Activated CD8-positive, alpha-beta T cell treated with anti-CD3 and anti-CD28 coated beads, Interleukin-2, amount 10 ng/mL, durations not matched to agents 7 days and 5 days (primary cell): ENCODE measurements at regions not wholly inside any gene's neighbourhood (a gene's known extent, or its start where the extent isn't known, plus 50 kb on each side); places are given as distances from the start of the nearest gene placed in this dataset.

ENCODE experiments used
- ATAC-seq: fragments of 150-1000 bp; cut with Tn5 transposase; one replicate; pipeline ENCODE4 v1.10.0; 2021; ENCODE audit warnings: moderate library complexity
- CTCF ChIA-PET: fragments of 350-600 bp; sonication (Branson Sonifier 250); formaldehyde crosslinking; loops from one replicate; lab custom pipeline; 2021; ENCODE audit warnings: antibody characterized with exemption; lab: Charles Lee
- POLR2A ChIA-PET: fragments of 350-600 bp; sonication (Branson Sonifier 250); formaldehyde crosslinking; loops from one replicate; lab custom pipeline; 2021; ENCODE audit warnings: antibody characterized with exemption; lab: Charles Lee
- DNase-seq: peaks from one replicate; pipeline ENCODE4 v3.0.0-alpha.2; 2020
- H3K27ac Mint-ChIP-seq: one replicate; pipeline ENCODE4 v1.8.0; 2021; ENCODE audit warnings: mild to moderate bottlenecking, mixed read lengths
- H3K27me3 Mint-ChIP-seq: one replicate; pipeline ENCODE4 v1.8.0; 2021; ENCODE audit warnings: low read depth, mixed read lengths
- H3K36me3 Mint-ChIP-seq: one replicate; pipeline ENCODE4 v1.8.0; 2021; ENCODE audit warnings: low read depth, mixed read lengths
- H3K4me1 Mint-ChIP-seq: one replicate; pipeline ENCODE4 v1.8.0; 2021; ENCODE audit warnings: low read depth, mixed read lengths
- H3K4me3 Mint-ChIP-seq: one replicate; pipeline ENCODE4 v1.8.0; 2021; ENCODE audit warnings: mild to moderate bottlenecking, mixed read lengths
- H3K9me3 Mint-ChIP-seq: one replicate; pipeline ENCODE4 v1.8.0; 2022; ENCODE audit warnings: mixed read lengths; ENCODE audit not compliant: insufficient read depth

DNA sequence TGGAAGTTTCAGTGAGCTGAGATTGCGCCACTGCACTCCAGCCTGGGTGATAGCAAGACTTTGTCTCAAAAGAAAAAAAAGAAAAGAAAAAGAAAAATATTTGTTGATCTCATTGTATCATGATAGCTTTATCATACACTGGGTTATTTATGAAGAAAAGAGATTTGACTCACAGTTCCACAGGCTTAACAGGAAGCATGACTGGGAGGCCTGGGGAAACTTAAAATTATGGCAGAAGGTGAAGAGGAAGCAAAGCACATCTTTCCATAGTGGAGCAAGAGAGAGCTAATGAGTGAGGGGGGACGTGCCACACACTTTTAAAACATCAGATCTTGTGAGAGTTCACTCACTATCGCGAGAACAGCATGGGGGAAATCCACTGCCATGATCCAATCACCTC lies 72.7 kb upstream of the FUT8 start:
- Mint-ChIP-seq H3K27ac (no peak overlapping the region), H3K9me3 (no peaks in the 10 kb centered on the region), H3K36me3 (peaks cover 31% of the 10 kb centered on the region), H3K27me3 (no peaks in the 10 kb centered on the region), H3K4me1 (peaks cover 63% of the 10 kb centered on the region), H3K4me3 (peak overlapping the region; percentile 40)
- ChIA-PET POLR2A (no interaction called here), CTCF (no interaction called here)
- no peak for ATAC-seq
- no peak for DNase-seq

DNA sequence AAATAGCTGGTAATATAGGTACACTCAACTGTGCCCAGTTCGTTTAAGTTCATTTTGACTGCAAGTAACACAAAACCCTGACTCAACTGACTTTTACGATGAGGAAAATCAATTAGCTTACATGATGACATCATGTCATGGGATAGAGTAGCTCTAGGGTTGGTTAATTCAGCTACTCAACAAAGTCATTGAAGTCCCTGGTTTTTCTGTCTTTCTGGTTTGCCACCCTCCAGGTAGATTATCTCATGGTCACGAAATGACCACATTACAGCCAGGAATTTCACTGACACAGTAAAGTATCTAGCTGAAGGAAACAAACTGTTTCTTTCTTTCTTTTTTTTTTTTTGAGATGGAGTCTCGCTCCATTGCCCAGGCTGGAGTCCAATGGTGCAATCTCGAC lies 68.5 kb upstream of the FUT8 start:
- Mint-ChIP-seq H3K4me1 (peaks cover 47% of the 10 kb centered on the region), H3K4me3 (no peak overlapping the region), H3K36me3 (peaks cover 55% of the 10 kb centered on the region), H3K27me3 (no peaks in the 10 kb centered on the region), H3K27ac (no peak overlapping the region), H3K9me3 (no peaks in the 10 kb centered on the region)
- ChIA-PET CTCF (interaction anchor here (0.9 to 1.7 kb wide), 7 partner anchors 11 to 69 kb away, joined by 3 to 6 read pairs (median 4); partner anchors contain the start of gene FUT8), POLR2A (interaction anchor here (1.3 kb wide), 1 partner anchor 57 kb away, joined by 4 read pairs; no protein-coding TSS in a partner anchor)
- DNase-seq = no peak
- no peak for ATAC-seq

DNA sequence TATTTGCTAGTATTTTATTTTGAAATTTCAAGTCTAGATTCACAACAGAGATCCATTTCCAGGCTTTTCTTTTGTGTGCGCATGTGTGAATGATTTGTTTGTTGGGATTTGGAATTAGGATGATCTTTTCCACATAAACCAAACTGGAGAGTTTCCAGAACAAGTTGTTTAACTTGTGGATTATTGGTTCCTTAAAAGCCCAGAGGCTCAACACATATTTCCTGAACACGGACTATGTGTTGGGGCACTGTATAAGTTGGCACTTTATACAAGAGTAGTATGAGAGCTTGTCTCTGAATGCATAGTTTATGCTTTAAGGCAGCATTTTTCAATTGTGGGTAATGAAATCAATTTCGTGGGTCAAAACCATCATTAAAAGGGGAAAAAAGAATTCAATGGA lies 67.3 kb upstream of the FUT8 start:
- no peak for DNase-seq
- ChIA-PET CTCF (no interaction called here), POLR2A (interaction anchor here (0.7 kb wide), 1 partner anchor 175 kb away, joined by 3 read pairs; no protein-coding TSS in a partner anchor)
- Mint-ChIP-seq H3K36me3 (peaks cover 58% of the 10 kb centered on the region), H3K27ac (no peak overlapping the region), H3K9me3 (no peaks in the 10 kb centered on the region), H3K4me3 (no peak overlapping the region), H3K4me1 (peaks cover 39% of the 10 kb centered on the region), H3K27me3 (no peaks in the 10 kb centered on the region)
- ATAC-seq = no peak

DNA sequence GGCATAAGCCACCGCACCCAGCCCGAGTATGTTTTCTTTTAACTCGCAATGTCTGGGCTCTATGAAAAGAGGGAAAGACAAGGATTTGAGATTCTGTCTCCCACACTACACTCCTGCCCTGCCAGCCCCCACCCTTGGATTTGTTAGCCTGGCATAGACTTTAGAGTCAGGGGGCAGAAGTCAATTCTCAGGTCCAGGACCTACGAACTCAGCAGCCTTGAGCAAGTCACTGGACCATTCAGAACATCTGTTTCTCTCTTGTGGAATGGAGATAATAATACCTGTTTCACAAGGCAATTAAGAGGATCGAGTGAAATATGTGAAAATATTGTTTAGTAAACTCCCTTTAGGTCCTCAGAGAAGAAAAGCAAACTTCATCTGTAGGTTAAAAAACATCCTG lies 66.1 kb upstream of the FUT8 start:
- Mint-ChIP-seq H3K9me3 (no peaks in the 10 kb centered on the region), H3K4me1 (peaks cover 36% of the 10 kb centered on the region), H3K27ac (peak overlapping the region; percentile 50), H3K36me3 (peaks cover 57% of the 10 kb centered on the region), H3K4me3 (no peak overlapping the region), H3K27me3 (no peaks in the 10 kb centered on the region)
- POLR2A ChIA-PET = no interaction called here
- ATAC-seq (no peak), DNase-seq (no peak)
- CTCF ChIA-PET = no interaction called here

DNA sequence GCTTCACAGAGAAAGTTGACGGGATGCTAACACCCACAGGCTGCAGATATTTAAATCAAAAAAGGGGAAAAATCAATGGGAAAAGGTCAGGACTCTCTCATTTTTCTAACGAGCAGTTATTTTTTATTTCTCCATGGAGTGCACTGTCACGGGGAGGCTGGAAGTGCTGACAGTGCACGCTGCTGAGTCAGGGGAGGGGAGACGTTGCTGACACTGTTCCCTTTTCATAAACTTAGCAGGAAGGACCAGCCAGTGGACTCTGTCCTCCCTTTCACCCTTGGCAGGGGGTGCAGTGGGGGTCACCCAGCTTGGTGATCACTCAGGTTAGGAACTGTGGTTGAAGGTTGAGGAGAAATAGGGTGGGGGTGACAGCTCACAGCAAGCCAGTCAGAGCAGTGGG lies 65.6 kb upstream of the FUT8 start:
- DNase-seq (no peak), ATAC-seq (no peak)
- peaks cover 60% of the 10 kb centered on the region for H3K36me3 Mint-ChIP-seq
- peaks cover 35% of the 10 kb centered on the region for H3K4me1 Mint-ChIP-seq
- ChIA-PET CTCF (interaction anchor here (1.0 to 1.3 kb wide), 2 partner anchors 26 to 59 kb away, joined by 3 read pairs; no protein-coding TSS in a partner anchor), POLR2A (no interaction called here)
- H3K27me3 Mint-ChIP-seq = no peaks in the 10 kb centered on the region
- H3K4me3 Mint-ChIP-seq = no peak overlapping the region
- peak overlapping the region; percentile 45 for H3K27ac Mint-ChIP-seq
- no peaks in the 10 kb centered on the region for H3K9me3 Mint-ChIP-seq

DNA sequence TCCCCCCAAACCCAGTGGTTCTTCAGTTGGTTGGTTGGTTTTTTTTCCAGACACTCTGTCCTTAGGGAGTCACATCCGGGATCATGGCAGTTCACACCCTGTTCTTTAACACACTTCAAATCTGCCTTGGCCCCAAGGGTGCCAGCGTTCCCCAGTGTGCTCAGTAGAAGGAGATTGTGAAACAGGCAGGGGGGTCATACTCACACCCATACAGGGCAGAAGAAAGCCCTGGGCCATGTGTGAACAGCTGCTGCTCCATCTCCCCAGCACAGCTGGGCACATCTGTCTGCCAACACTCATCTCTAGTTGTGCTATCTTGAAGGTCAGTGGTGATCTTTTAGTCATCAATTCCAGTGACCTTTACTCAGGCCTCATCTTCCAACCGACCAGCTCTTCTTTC lies 64.4 kb upstream of the FUT8 start:
- ChIA-PET POLR2A (interaction anchor here (1.3 kb wide), 1 partner anchor 11 kb away, joined by 3 read pairs; no protein-coding TSS in a partner anchor), CTCF (interaction anchor here (1.0 to 1.6 kb wide), 3 partner anchors 12 to 60 kb away, joined by 3 to 5 read pairs (median 3); no protein-coding TSS in a partner anchor)
- Mint-ChIP-seq H3K9me3 (no peaks in the 10 kb centered on the region), H3K4me1 (peaks cover 31% of the 10 kb centered on the region), H3K36me3 (peaks cover 55% of the 10 kb centered on the region), H3K27me3 (no peaks in the 10 kb centered on the region), H3K4me3 (no peak overlapping the region), H3K27ac (peak overlapping the region; percentile 18)
- DNase-seq (no peak), ATAC-seq (no peak)

DNA sequence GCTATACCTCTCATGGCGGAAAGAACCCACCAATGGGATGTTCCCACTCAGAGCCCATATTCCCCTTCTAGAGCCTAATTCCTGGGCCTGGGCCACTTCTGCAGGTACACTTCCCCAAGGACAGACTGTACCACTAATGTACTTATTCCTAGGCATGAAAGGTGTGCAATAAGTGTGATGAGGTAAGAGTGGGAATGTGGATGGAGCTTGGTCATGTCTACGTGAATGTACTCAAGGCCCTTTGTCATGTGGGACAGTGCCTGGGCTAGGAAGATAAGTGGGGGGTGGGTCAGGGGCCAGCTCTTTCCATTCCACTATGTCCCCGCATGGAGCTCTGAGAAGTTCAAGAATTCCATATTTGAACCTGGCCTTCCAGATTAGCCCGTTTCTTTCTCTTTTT lies 63.4 kb upstream of the FUT8 start:
- H3K36me3 Mint-ChIP-seq = peaks cover 50% of the 10 kb centered on the region
- no peaks in the 10 kb centered on the region for H3K27me3 Mint-ChIP-seq
- H3K4me1 Mint-ChIP-seq = peaks cover 29% of the 10 kb centered on the region
- H3K9me3 Mint-ChIP-seq = no peaks in the 10 kb centered on the region
- ChIA-PET CTCF (interaction anchor here (1.6 kb wide), 1 partner anchor 11 kb away, joined by 5 read pairs; no protein-coding TSS in a partner anchor), POLR2A (interaction anchor here (1.3 kb wide), 1 partner anchor 12 kb away, joined by 3 read pairs; no protein-coding TSS in a partner anchor)
- ATAC-seq (no peak), DNase-seq (no peak)
- H3K27ac Mint-ChIP-seq = no peak overlapping the region
- no peak overlapping the region for H3K4me3 Mint-ChIP-seq

DNA sequence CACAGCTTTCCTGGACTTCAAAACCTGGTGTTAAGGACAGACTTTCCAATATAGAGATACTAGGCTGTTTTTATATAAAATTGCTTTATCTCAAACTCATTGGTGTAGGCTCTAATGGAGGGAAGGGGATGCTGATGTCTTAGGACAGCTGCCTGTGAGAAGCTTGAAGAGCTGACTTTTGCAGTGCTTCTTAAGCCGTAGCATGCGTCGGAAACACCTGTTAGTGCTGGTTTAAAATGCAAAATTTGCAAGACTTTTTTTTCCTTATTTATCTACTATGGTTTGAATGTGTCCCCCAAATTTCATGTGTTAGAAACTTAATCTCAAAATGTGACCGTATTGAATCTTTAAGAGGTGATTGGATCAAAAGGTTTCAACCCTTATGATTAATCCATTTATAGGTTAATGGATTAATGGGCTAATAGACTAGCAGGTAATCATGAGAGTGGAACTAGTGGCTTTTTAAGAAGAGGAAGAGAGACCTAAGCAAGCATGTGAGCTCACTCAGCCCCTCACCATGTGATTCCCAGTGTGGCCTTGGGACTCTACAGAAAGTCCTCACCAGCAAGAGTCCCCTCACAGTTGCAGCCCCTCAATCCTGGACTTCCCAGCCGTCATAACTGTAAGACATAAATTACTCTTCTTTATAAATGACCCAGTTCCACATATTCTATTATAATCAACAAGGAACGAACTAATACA lies 60.9 kb upstream of the FUT8 start:
- POLR2A ChIA-PET = no interaction called here
- no peaks in the 10 kb centered on the region for H3K9me3 Mint-ChIP-seq
- H3K4me3 Mint-ChIP-seq = no peak overlapping the region
- ATAC-seq = no peak
- no peak overlapping the region for H3K27ac Mint-ChIP-seq
- CTCF ChIA-PET = interaction anchor here (0.9 kb wide), 1 partner anchor 31 kb away, joined by 4 read pairs; no protein-coding TSS in a partner anchor
- peaks cover 52% of the 10 kb centered on the region for H3K36me3 Mint-ChIP-seq
- H3K4me1 Mint-ChIP-seq = peaks cover 37% of the 10 kb centered on the region
- H3K27me3 Mint-ChIP-seq = no peaks in the 10 kb centered on the region
- no peak for DNase-seq

DNA sequence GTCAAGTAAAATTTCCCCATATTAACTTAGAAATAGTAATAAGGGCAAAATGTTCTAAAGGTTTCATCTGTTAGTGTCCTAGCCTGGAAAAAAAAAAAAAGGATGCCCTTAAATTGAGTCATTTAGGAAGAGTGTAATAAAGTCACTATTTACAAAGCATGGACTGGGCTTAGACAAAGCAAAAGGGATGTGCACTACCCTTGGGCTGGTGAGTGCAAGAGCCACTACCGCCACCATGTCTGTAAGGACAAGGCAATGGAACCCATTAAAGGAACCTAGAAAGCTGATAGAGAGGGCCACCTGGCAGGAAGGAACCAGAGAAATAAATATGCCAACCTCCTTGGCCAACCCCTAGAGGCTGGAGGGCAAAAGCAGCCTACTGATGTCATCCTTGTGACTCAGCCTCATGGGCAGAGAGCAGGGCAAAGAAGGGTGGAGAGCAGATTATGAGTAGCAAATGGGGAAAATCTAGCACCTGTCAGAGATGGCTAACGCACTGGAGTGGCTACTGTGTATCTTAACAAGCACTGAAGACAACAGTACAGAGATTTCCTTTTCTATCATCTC lies 59.5 kb upstream of the FUT8 start:
- no peak for DNase-seq

DNA sequence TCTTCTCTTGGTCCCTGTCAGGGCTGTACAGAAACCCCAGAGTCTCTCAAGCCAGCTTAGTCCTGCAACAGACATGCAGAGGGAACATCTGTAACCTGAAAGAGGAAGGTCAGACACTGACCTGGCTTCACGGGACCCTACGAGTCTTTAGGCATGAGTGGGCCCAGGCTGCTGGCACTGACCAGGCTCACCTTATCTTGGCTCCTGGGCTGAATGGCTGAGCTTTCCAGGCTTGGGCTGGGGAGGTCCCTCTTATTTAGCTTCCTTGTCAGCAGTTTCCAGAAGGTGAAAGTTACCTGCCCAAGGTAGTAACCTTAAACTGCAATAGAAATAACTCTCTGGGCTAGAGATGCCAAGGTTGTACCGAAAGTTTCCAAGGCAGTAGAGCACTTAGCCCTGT lies 58.4 kb upstream of the FUT8 start:
- peaks cover 51% of the 10 kb centered on the region for H3K4me1 Mint-ChIP-seq
- H3K36me3 Mint-ChIP-seq = peaks cover 49% of the 10 kb centered on the region
- CTCF ChIA-PET = interaction anchor here (1.0 to 2.6 kb wide), 3 partner anchors 17 to 370 kb away, joined by 3 to 9 read pairs (median 4); no protein-coding TSS in a partner anchor
- H3K9me3 Mint-ChIP-seq = no peaks in the 10 kb centered on the region
- no peaks in the 10 kb centered on the region for H3K27me3 Mint-ChIP-seq
- no peak for DNase-seq
- H3K4me3 Mint-ChIP-seq = no peak overlapping the region
- H3K27ac Mint-ChIP-seq = peak overlapping the region; percentile 55
- no peak for ATAC-seq
- POLR2A ChIA-PET = no interaction called here

More for the DNA sequence above, 59.5 kb upstream of the FUT8 start:
- ChIA-PET POLR2A (no interaction called here), CTCF (interaction anchor here (2.6 kb wide), 1 partner anchor 66 kb away, joined by 9 read pairs; no protein-coding TSS in a partner anchor)
- Mint-ChIP-seq H3K9me3 (no peaks in the 10 kb centered on the region), H3K36me3 (peaks cover 53% of the 10 kb centered on the region), H3K4me1 (peaks cover 44% of the 10 kb centered on the region), H3K27me3 (no peaks in the 10 kb centered on the region), H3K4me3 (no peak overlapping the region), H3K27ac (peak overlapping the region; percentile 69)
- no peak for ATAC-seq

DNA sequence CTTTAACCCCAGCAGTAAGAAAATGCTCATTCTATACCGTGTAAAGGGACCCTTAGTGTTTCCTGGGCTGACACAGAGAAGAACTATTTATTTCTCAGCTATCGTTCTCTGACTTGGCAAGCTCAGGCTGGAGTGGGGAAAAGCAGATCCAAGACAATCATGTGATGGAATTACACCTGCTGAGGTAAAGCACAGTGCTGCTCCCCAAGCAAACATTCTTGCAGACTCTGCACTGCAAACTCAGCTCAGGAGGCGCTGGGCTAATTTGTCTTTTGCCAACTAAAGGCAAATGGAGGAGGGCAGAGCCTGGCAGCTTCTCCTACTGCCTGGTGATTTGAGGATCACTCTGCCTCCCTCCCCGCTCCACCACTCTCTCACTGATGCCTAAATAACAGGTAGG lies 57.8 kb upstream of the FUT8 start:
- Mint-ChIP-seq H3K36me3 (peaks cover 51% of the 10 kb centered on the region), H3K27ac (peak overlapping the region; percentile 55), H3K27me3 (no peaks in the 10 kb centered on the region), H3K4me3 (no peak overlapping the region), H3K4me1 (peaks cover 56% of the 10 kb centered on the region), H3K9me3 (no peaks in the 10 kb centered on the region)
- ChIA-PET CTCF (interaction anchor here (0.6 to 2.6 kb wide), 4 partner anchors 11 to 371 kb away, joined by 3 to 9 read pairs (median 4); no protein-coding TSS in a partner anchor), POLR2A (no interaction called here)
- ATAC-seq = no peak
- DNase-seq = no peak
